ENCODE measurements at regions not wholly inside any gene's neighbourhood (a gene's known extent, or its start where the extent isn't known, plus 50 kb on each side); places are given as distances from the start of the nearest gene placed in this dataset.

DNA sequence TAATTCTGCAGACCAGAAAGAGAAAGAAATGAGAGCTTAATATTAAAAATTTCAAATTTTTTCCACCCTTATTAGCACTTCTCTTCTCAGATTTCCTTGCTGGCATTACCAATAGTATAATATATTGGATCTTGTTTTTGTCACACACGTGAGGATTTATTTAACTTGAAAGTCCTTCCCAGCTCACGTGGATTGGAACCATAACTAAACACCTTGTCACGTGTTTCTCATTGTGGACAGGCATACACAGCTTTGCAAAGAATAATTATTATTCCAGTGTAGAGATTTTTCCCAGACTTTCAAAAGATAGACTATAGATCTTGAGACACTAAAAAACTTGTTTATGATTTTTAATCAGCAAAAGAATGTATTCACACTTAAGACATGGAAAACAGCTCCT lies 123.8 kb upstream of the LPAR1 start:
- TF ChIP-seq POLR2A (IDR thresholded peaks at IDR 0.05) = no peak
- TF ChIP-seq, protein P1, sequence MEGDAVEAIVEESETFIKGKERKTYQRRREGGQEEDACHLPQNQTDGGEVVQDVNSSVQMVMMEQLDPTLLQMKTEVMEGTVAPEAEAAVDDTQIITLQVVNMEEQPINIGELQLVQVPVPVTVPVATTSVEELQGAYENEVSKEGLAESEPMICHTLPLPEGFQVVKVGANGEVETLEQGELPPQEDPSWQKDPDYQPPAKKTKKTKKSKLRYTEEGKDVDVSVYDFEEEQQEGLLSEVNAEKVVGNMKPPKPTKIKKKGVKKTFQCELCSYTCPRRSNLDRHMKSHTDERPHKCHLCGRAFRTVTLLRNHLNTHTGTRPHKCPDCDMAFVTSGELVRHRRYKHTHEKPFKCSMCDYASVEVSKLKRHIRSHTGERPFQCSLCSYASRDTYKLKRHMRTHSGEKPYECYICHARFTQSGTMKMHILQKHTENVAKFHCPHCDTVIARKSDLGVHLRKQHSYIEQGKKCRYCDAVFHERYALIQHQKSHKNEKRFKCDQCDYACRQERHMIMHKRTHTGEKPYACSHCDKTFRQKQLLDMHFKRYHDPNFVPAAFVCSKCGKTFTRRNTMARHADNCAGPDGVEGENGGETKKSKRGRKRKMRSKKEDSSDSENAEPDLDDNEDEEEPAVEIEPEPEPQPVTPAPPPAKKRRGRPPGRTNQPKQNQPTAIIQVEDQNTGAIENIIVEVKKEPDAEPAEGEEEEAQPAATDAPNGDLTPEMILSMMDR (IDR thresholded peaks at IDR 0.05) = no peak
